Stomach (tissue), 8 donors: ENCODE measurements at regions not wholly inside any gene's neighbourhood (a gene's known extent, or its start where the extent isn't known, plus 50 kb on each side); places are given as distances from the start of the nearest gene placed in this dataset.
"Not testable (repeated sequence)": the region's sequence is repeated elsewhere in the genome, so short reads cannot be mapped to it uniquely, and the experiment has no call there.

ENCODE experiments used
- DNase-seq, 2 donors: peaks; one replicate each; pipeline versions ENCODE4 v3.0.0 to v3.0.0-alpha.2; 2013 to 2019
- H3K27ac ChIP-seq, 5 donors: fragments of 200-600 bp in 4 of 5; sonication (generic) in 4 of 5; one replicate each; pipeline ENCODE4 v1.5.1; 2013 to 2019; ENCODE audit warnings: mild to moderate bottlenecking in 1 of 5, moderate library complexity in 1 of 5
- H3K27me3 ChIP-seq, 3 donors: fragments of 200-600 bp; sonication (generic); one replicate each; pipeline ENCODE4 v1.5.1; 2017 to 2019; ENCODE audit warnings: mixed run types in 1 of 3
- H3K36me3 ChIP-seq, 4 donors: fragments of 200-600 bp; sonication (generic); 1 replicate in 3 of 4; 2 replicates in 1 of 4; pipeline ENCODE4 v1.5.1; 2016 to 2019
- H3K4me1 ChIP-seq, 4 donors: fragments of 200-600 bp; sonication (generic); one replicate each; pipeline ENCODE4 v1.5.1; 2016 to 2019
- H3K4me3 ChIP-seq, 4 donors: fragments of 200-600 bp; sonication (generic) in 3 of 4; one replicate each; pipeline ENCODE4 v1.5.1; 2016 to 2019; ENCODE audit warnings: mild to moderate bottlenecking in 1 of 4
- H3K9me3 ChIP-seq, 4 donors: fragments of 200-600 bp; sonication (generic); one replicate each; pipeline ENCODE4 v1.5.1; 2016 to 2019
- EP300 ChIP-seq: sonication (generic); formaldehyde crosslinking; IDR thresholded peaks from one replicate; pipeline ENCODE4 v1.6.1; 2017; ENCODE audit warnings: antibody characterized with exemption
- POLR2A ChIP-seq, 4 donors: fragments of 450-650 bp; IDR thresholded peaks; one replicate each; pipeline ENCODE4 v1.6.1; 2016; ENCODE audit warnings: antibody characterized with exemption in 4 of 4, control low read depth in 2 of 4, mild to moderate bottlenecking in 1 of 4, moderate library complexity in 1 of 4
- POLR2AphosphoS5 ChIP-seq, 3 donors: sonication (generic); formaldehyde crosslinking; IDR thresholded peaks; one replicate each; pipeline ENCODE4 v1.6.1; 2016; ENCODE audit warnings: antibody characterized with exemption in 3 of 3
- WGBS, 5 donors: extraction: QIAGEN DNeasy Blood & Tissue Kit in 3 of 5; methylation state at CpG; one replicate each; pipeline versions ENCODE4 v1.1.5 to v1.1.7; 2013 to 2018; 5-methylcytosine and 5-hydroxymethylcytosine counted together
- intact Hi-C: fragments of 100-400 bp; cut with DNase I; formaldehyde crosslinking; loops from one replicate; pipeline ENCODE4 v1.15.1; 2023; ENCODE audit warnings: low total_unique reads
- TF ChIP-seq, protein P1 (sequence below), 7 experiments: fragments of 450-650 bp in 4 of 7; fragments of 200-600 bp in 3 of 7; sonication (generic) in 3 of 7; IDR thresholded peaks; one replicate each; pipeline ENCODE4 v1.5.1; 2016 to 2019; ENCODE audit warnings: antibody characterized with exemption in 7 of 7, control low read depth in 2 of 7, mild to moderate bottlenecking in 1 of 7
- donor health status: healthy with polysubstance abuse.
- donor health status: Bipolar disorder and iron deficiency.
- donor health status: healthy.

- Histone ChIP-seq H3K4me3 (no peak overlapping the region), H3K4me1 (peaks cover under 1 to 2% (median under 1%) of the 10 kb centered on the region in 4 donors), H3K9me3 (no peaks in the 10 kb centered on the region), H3K27ac (no peak overlapping the region), H3K27me3 (no peaks in the 10 kb centered on the region), H3K36me3 (no peaks in the 10 kb centered on the region)
- WGBS, 5 donors, result 58 to 94% (median 82%) methylated on average over 3 of the region's 3 CpGs
- no peak for TF ChIP-seq POLR2A (IDR thresholded peaks at IDR 0.05)
- TF ChIP-seq, protein P1, sequence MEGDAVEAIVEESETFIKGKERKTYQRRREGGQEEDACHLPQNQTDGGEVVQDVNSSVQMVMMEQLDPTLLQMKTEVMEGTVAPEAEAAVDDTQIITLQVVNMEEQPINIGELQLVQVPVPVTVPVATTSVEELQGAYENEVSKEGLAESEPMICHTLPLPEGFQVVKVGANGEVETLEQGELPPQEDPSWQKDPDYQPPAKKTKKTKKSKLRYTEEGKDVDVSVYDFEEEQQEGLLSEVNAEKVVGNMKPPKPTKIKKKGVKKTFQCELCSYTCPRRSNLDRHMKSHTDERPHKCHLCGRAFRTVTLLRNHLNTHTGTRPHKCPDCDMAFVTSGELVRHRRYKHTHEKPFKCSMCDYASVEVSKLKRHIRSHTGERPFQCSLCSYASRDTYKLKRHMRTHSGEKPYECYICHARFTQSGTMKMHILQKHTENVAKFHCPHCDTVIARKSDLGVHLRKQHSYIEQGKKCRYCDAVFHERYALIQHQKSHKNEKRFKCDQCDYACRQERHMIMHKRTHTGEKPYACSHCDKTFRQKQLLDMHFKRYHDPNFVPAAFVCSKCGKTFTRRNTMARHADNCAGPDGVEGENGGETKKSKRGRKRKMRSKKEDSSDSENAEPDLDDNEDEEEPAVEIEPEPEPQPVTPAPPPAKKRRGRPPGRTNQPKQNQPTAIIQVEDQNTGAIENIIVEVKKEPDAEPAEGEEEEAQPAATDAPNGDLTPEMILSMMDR (IDR thresholded peaks at IDR 0.05), result no peak
- no peak for TF ChIP-seq POLR2AphosphoS5 (IDR thresholded peaks at IDR 0.05)
- no peak for TF ChIP-seq EP300
- intact Hi-C loops, result no loop called here
- no peak for DNase-seq
Observed at GRCh38 chr2:16088802-16089112, 148.4 kb downstream of the MYCN start.

- Histone ChIP-seq H3K4me1 (no peaks in the 10 kb centered on the region), H3K36me3 (no peaks in the 10 kb centered on the region), H3K27me3 (no peaks in the 10 kb centered on the region), H3K9me3 (no peaks in the 10 kb centered on the region), H3K27ac (no peak overlapping the region), H3K4me3 (no peak overlapping the region)
- 67 to 78% (median 75%) methylated on average over 10 of the region's 10 CpGs for WGBS, 5 donors
- TF ChIP-seq POLR2A (IDR thresholded peaks at IDR 0.05) (no peak), POLR2AphosphoS5 (IDR thresholded peaks at IDR 0.05) (no peak), EP300 (no peak)
- TF ChIP-seq, protein P1 (IDR thresholded peaks at IDR 0.05), result no peak
- DNase-seq, result no peak
- intact Hi-C loops, result no loop called here
Observed at GRCh38 chr2:16088035-16088801, 147.9 kb downstream of the MYCN start.

- not testable (repeated sequence) for H3K27ac ChIP-seq
Observed at GRCh38 chr2:16086136-16086535, 145.8 kb downstream of the MYCN start.

DNA sequence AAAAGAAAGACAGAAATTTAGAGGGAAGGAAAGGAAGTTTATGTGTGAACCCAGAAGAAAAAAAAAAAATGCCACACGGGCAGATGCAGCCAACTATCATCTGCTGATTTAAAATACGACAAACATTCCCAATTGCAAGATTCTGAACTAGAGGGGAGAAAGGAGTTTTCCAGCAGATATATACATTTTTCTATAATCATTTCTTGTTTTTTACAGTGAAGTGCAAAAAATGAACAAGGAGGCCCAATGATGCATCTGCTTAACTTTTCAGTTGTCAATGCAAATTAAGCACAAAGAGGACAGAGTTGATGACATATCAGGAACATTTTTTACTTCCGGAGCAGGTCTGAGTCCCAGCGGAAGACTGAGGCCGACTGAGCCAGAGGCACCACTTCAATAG lies 144.7 kb downstream of the MYCN start:
- Histone ChIP-seq H3K9me3 (no peaks in the 10 kb centered on the region), H3K27me3 (peaks cover 0 to 3% (median 0%) of the 10 kb centered on the region in 3 donors), H3K4me1 (no peaks in the 10 kb centered on the region), H3K36me3 (no peaks in the 10 kb centered on the region), H3K4me3 (no peak overlapping the region), H3K27ac (no peak overlapping the region)
- DNase-seq, result no peak
- 87 to 92% (median 90%) methylated on average over 5 of the region's 5 CpGs for WGBS, 5 donors
- TF ChIP-seq, protein P1 (IDR thresholded peaks at IDR 0.05), result no peak
- no peak for TF ChIP-seq EP300
- no peak for TF ChIP-seq POLR2AphosphoS5 (IDR thresholded peaks at IDR 0.05)
- no peak for TF ChIP-seq POLR2A (IDR thresholded peaks at IDR 0.05)
- intact Hi-C loops, result no loop called here

More at GRCh38 chr2:16086136-16086535, 145.8 kb downstream of the MYCN start:
- DNase-seq, intact Hi-C loops, H3K4me1 ChIP-seq, H3K9me3 ChIP-seq, H3K4me3 ChIP-seq, H3K27me3 ChIP-seq, H3K36me3 ChIP-seq: not testable (repeated sequence)
- WGBS, 5 donors, result 82 to 91% (median 89%) methylated on average over 12 of the region's 12 CpGs

DNA sequence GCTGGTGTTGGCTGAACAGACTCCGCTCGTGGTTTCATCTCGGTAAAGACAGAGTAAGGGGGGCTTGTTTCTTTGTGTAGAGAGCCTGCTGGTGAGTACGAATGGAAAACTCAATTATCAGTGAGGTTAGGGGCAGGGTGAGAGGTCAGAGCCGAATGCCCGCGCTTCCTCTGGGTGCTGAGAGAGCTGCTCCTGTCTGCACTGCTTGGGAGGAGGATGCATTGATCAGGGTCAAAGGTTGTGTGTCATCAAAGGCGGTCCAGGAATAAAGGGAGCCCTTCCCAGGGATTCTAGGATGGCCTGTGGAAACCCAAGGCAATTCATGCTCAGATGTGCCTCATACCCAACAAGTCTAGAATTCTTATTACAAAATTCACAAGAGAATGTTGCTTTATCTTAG lies 143.9 kb downstream of the MYCN start:
- WGBS, 5 donors, result 70 to 83% (median 77%) methylated on average over 8 of the region's 8 CpGs
- intact Hi-C loops, result no loop called here
- TF ChIP-seq EP300 (no peak), POLR2A (IDR thresholded peaks at IDR 0.05) (no peak)
- TF ChIP-seq, protein P1 (IDR thresholded peaks at IDR 0.05), result no peak
- Histone ChIP-seq H3K27me3 (peaks cover 0 to 3% (median 0%) of the 10 kb centered on the region in 3 donors), H3K9me3 (no peaks in the 10 kb centered on the region), H3K4me1 (peaks cover 0 to 3% (median 0%) of the 10 kb centered on the region in 4 donors), H3K4me3 (no peak overlapping the region), H3K36me3 (no peaks in the 10 kb centered on the region), H3K27ac (no peak overlapping the region)
- no peak for DNase-seq
